Activated naive CD8-positive, alpha-beta T cell treated with anti-CD3 and anti-CD28 coated beads, Interleukin-2, amount 10 ng/mL, durations not matched to agents 7 days and 5 days (primary cell): ENCODE measurements at regions not wholly inside any gene's neighbourhood (a gene's known extent, or its start where the extent isn't known, plus 50 kb on each side); places are given as distances from the start of the nearest gene placed in this dataset.

Source experiments
- ATAC-seq: fragments of 150-1000 bp; cut with Tn5 transposase; one replicate; pipeline ENCODE4 v1.10.0; 2021; ENCODE audit warnings: low read depth, moderate library complexity
- POLR2A ChIA-PET: fragments of 350-600 bp; sonication (Branson Sonifier 250); formaldehyde crosslinking; loops from one replicate; lab custom pipeline; 2021; ENCODE audit warnings: antibody characterized with exemption; lab: Charles Lee
- DNase-seq: peaks from one replicate; pipeline ENCODE4 v3.0.0; 2021
- H3K27ac Mint-ChIP-seq: one replicate; pipeline ENCODE4 v1.8.0; 2022; ENCODE audit warnings: mild to moderate bottlenecking, mixed read lengths
- H3K27me3 Mint-ChIP-seq: one replicate; pipeline ENCODE4 v1.8.0; 2022; ENCODE audit warnings: mild to moderate bottlenecking, moderate library complexity, mixed read lengths
- H3K36me3 Mint-ChIP-seq: one replicate; pipeline ENCODE4 v1.8.0; 2021; ENCODE audit warnings: mild to moderate bottlenecking, mixed read lengths
- H3K4me1 Mint-ChIP-seq: one replicate; pipeline ENCODE4 v1.8.0; 2021; ENCODE audit warnings: mixed read lengths
- H3K4me3 Mint-ChIP-seq: one replicate; pipeline ENCODE4 v1.8.0; 2022; ENCODE audit warnings: mild to moderate bottlenecking, moderate library complexity, mixed read lengths
- H3K9me3 Mint-ChIP-seq: one replicate; pipeline ENCODE4 v1.8.0; 2021; ENCODE audit warnings: mixed read lengths

DNA sequence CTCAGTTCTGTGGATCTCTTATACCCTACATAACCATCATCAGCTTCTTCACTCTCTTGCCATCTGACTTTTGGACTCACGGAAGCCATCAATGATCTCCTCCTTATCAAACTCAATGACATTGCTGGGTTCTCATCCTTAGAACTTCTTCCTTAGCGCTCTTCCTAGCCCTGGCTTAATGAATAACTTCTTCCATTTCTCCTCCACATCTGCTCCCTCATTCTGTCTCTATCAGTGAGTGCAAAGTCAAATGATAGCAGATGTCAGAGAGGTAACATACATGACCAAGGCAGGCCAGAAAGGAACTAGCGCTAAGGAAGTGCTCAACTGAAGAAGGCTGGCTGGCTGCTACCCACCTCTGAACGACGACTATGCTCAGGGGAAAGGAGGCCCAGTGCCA is 449.8 kb downstream of the COG6 start:
- H3K27me3 Mint-ChIP-seq = no peaks in the 10 kb centered on the region
- no peak for DNase-seq

DNA sequence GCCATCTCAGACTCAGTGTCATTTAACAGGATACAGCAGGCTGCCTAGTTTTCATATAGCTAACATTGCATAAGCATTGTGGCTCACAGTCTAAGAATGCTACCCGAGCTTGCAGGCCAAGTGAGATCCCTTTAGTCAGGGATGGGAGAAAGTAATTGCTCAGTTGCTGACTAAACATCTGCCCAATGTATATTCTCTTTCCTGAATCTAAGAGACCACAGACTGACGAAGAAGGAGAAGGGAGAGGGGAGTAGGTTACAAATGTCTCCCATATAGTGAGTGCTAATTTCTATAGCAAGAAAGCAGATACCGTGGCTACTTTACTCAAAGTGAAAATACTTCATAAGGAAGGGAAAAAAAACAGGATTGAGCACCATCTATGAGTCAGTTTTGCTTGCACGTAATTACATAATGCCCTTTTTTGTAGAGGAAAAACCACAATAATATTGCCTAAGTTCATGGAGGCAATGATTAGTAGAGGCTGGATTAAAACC is 453.9 kb downstream of the COG6 start:
- DNase-seq (no peak), ATAC-seq (no peak)
- Mint-ChIP-seq H3K4me1 (peaks cover 4% of the 10 kb centered on the region), H3K9me3 (peaks cover 5% of the 10 kb centered on the region), H3K36me3 (peaks cover 3% of the 10 kb centered on the region), H3K4me3 (no peak overlapping the region), H3K27ac (no peak overlapping the region), H3K27me3 (no peaks in the 10 kb centered on the region)
- POLR2A ChIA-PET = no interaction called here

More for the DNA sequence above, 449.8 kb downstream of the COG6 start:
- POLR2A ChIA-PET = interaction anchor here (0.7 kb wide), 1 partner anchor 23 kb away, joined by 3 read pairs; no protein-coding TSS in a partner anchor
- H3K27ac Mint-ChIP-seq = no peak overlapping the region
- no peak overlapping the region for H3K4me3 Mint-ChIP-seq
- peaks cover 23% of the 10 kb centered on the region for H3K4me1 Mint-ChIP-seq
- H3K36me3 Mint-ChIP-seq = peaks cover 8% of the 10 kb centered on the region
- peaks cover 9% of the 10 kb centered on the region for H3K9me3 Mint-ChIP-seq
- ATAC-seq = no peak

DNA sequence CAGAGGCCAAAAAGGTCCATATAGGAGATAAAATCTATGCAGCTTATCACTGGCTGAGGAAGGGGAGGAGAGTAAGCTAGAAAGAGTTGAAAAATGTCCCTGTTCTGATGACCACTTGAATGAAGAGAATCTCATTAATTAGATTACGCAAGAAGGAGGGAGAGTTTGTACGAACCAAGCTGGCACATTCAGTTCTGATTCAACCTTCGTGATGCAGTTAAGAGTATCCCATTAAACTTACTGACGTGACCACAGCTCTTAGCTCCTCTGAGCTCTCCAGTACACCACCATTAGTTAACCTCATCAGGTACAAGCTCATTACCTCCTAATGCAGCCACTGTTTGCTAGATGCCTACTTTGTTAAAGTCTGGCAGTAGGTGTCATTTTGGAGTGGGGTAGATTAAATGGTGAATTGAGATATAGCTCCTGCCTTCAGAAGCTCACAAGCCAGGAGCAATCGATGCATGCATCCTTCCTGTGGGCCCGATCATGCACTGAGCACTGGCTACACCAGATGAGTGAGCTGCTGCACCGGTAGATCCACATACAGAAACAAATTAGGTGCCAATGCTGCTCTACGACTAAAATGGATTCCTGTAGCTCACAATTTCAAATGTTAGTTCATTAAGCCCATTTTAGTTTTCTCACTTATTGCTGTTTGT is 458.3 kb downstream of the COG6 start:
- Mint-ChIP-seq H3K36me3 (peaks cover 3% of the 10 kb centered on the region), H3K27me3 (no peaks in the 10 kb centered on the region), H3K4me3 (no peak overlapping the region), H3K27ac (no peak overlapping the region), H3K4me1 (peaks cover 9% of the 10 kb centered on the region), H3K9me3 (peaks cover 5% of the 10 kb centered on the region)
- DNase-seq (no peak), ATAC-seq (no peak)
- POLR2A ChIA-PET = no interaction called here

DNA sequence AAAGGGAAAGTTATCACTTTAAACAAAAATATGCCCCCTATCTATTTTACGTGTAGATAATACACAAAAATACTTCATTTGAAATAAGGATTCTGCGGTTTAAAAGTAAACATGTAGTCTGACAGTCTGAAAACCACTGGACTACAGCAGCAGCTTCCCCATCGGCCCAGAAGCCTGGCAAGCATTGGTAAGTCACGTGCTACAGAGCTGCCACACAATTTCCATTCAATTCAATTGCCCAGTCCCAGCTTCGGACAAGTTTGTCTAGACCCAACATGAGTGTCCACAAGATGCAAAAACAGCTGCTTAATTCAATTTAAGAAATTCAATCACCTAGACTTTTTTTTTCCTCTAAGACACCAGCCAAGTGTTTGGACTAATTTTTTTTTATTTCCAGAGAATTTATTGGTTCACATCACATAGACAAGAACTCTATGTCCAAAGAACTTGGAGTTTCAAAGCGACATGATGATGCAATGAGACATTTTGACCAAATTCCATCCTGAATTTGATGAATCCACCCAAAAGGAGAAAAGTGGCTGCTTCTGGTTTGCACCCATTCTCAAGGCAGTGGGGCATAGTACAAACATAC is 458.9 kb downstream of the COG6 start:
- H3K27ac Mint-ChIP-seq = no peak overlapping the region
- H3K27me3 Mint-ChIP-seq = no peaks in the 10 kb centered on the region
- ATAC-seq (no peak), DNase-seq (no peak)
- H3K9me3 Mint-ChIP-seq = peaks cover 7% of the 10 kb centered on the region
- H3K4me3 Mint-ChIP-seq = no peak overlapping the region
- H3K36me3 Mint-ChIP-seq = peaks cover 4% of the 10 kb centered on the region
- H3K4me1 Mint-ChIP-seq = peaks cover 7% of the 10 kb centered on the region
- POLR2A ChIA-PET = no interaction called here

DNA sequence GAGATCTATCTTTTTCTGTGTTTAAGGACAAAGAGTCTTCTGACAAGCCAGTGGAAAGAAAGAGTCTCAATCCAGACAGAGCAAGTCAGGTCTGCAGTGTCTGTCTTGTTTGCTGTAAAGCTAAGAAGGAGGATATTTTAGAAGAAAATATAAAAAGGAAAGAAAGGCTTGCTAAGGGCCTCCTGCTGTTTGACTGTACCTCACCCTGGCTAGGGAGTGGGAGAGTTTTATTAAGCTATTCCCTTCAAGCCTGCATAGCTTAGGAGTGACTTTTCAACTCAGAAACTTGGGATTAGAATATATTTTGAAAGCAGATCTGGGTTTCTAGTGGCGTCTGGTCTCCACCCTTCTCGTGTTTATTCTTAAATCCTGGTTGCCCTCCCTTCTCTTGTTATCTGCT is 460.0 kb downstream of the COG6 start:
- POLR2A ChIA-PET = no interaction called here
- no peak overlapping the region for H3K4me3 Mint-ChIP-seq
- peak overlapping the region; percentile 62 for H3K27ac Mint-ChIP-seq
- no peaks in the 10 kb centered on the region for H3K27me3 Mint-ChIP-seq
- peaks cover 8% of the 10 kb centered on the region for H3K36me3 Mint-ChIP-seq
- peaks cover 8% of the 10 kb centered on the region for H3K9me3 Mint-ChIP-seq
- DNase-seq = no peak
- ATAC-seq = no peak
- peaks cover 6% of the 10 kb centered on the region for H3K4me1 Mint-ChIP-seq

DNA sequence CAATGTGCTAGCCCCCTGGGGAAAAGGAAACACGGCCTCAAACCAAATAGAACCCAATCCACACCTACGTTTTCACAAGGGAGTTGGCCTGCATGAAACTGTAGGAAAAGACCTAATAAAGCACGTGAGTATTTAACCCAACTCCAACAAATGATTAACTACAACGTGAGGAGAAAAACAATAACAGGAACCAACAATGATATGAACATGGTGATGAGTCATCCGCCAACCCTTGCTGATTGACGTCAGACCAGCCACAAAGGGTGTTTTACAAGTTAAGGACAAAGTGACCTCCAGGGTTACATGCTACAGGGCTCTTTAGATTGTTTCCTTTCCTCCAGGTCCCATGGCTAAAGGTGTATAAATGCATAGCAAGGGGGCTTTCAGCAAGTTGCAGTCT is 460.5 kb downstream of the COG6 start:
- Mint-ChIP-seq H3K4me1 (peaks cover 6% of the 10 kb centered on the region), H3K36me3 (peaks cover 7% of the 10 kb centered on the region), H3K27me3 (no peaks in the 10 kb centered on the region), H3K4me3 (no peak overlapping the region), H3K27ac (peak overlapping the region; percentile 62), H3K9me3 (peaks cover 7% of the 10 kb centered on the region)
- POLR2A ChIA-PET = no interaction called here
- no peak for DNase-seq
- no peak for ATAC-seq

DNA sequence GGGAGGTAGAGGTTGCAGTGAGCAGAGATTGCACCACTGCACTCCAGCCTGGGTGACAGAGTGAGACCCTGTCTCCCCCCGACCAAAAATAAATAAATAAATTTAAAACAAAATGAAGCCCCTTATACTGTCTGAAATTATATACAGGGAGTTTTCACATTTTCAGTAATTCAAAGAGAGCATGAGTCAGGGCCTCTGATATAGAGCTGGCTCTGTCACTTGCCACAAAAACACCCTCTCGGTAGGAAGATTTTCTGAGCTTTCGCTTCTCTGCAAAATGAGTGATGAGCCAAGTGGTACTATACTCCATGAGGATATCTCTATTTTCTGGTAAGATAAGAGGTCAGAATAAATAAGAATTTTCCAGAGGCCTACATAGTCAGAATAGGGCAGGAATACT is 462.9 kb downstream of the COG6 start:
- Mint-ChIP-seq H3K9me3 (peaks cover 7% of the 10 kb centered on the region), H3K36me3 (peaks cover 7% of the 10 kb centered on the region), H3K4me1 (peaks cover 6% of the 10 kb centered on the region), H3K27me3 (no peaks in the 10 kb centered on the region), H3K4me3 (no peak overlapping the region), H3K27ac (no peak overlapping the region)
- ATAC-seq (no peak), DNase-seq (no peak)
- POLR2A ChIA-PET = no interaction called here

DNA sequence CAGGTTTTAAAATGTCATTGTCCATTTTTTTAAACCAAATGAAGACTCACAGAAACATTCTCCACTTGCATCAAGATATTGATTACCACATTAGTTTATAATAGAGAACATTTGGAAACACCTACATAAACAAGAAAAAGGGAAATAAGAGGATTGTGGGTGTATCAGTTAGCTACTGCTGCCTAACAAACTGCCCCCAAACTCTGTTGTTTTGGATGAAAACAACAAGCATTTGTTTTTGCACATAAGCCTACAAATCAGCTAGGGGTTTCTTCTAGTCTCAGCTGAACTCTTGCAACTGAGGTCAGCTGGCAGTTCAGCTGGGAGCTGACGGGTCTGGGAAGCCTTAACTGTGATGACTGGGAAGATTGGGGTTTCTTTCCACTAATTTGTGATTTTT is 464.4 kb downstream of the COG6 start:
- no peak for DNase-seq
- Mint-ChIP-seq H3K27ac (no peak overlapping the region), H3K9me3 (peaks cover 7% of the 10 kb centered on the region), H3K27me3 (no peaks in the 10 kb centered on the region), H3K36me3 (peaks cover 7% of the 10 kb centered on the region), H3K4me3 (no peak overlapping the region), H3K4me1 (peaks cover 6% of the 10 kb centered on the region)
- POLR2A ChIA-PET = no interaction called here
- ATAC-seq = no peak

DNA sequence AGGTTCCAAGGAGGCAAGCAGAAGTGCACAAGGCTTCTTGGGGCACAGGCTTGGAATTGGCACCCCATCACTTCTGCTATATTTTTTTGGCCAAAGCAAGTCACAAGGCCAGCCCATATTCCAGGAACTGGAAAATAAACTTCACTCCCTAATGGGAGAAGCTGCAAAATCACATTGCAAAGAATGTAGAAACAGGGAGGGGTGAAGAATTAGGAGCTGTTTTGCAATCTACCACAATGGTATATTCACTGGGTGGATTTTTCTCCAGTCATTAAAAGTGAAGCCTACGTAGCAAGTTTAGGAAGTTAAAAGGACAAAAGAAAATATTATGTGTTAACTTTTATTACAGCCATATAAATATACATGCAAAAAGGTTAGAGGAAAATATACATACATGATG is 464.8 kb downstream of the COG6 start:
- DNase-seq = no peak
- ATAC-seq = no peak
- H3K27ac Mint-ChIP-seq = no peak overlapping the region
- POLR2A ChIA-PET = no interaction called here
- peaks cover 6% of the 10 kb centered on the region for H3K4me1 Mint-ChIP-seq
- H3K27me3 Mint-ChIP-seq = no peaks in the 10 kb centered on the region
- H3K9me3 Mint-ChIP-seq = peaks cover 7% of the 10 kb centered on the region
- no peak overlapping the region for H3K4me3 Mint-ChIP-seq
- H3K36me3 Mint-ChIP-seq = peaks cover 7% of the 10 kb centered on the region

DNA sequence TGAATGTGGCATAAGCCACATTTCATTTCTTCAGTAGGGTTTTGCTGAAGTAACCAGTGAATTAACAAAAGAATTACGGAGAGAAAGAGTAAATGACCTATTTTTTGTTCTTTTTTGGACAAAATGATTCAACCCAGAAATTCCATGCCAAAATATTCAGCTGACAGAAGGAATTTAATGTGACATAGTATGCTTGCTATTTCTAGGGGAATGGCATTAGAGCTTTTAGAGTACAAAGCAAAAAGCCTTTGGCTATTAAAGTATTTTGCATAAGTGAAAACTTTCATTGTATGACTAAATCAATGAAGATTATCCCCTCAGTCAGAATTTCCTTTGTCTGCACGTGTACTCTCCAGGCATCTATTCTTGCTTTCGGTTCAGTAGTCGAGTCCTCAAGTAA is 465.3 kb downstream of the COG6 start:
- ATAC-seq = no peak
- Mint-ChIP-seq H3K36me3 (peaks cover 7% of the 10 kb centered on the region), H3K27me3 (no peaks in the 10 kb centered on the region), H3K27ac (no peak overlapping the region), H3K9me3 (peaks cover 7% of the 10 kb centered on the region), H3K4me1 (peaks cover 4% of the 10 kb centered on the region), H3K4me3 (no peak overlapping the region)
- no peak for DNase-seq
- POLR2A ChIA-PET = no interaction called here

DNA sequence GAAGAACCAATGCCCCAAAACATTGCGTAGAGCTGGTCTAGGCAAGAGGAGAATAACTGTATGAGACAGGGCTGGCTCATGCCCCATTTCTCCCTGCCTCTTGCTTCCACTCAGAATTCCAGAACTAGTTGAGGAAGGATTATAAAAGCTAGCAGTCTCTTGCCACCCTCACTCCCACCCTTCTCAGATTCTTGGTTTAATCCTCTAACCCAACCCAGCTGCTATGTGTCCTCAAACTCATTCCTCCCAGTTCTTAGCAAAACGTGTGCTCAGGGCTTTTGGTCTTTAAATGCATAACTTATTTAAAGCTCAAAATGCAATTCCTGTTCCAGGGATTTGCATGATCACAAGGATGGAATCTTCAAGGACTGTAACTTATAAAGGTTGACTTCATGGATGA is 466.3 kb downstream of the COG6 start:
- Mint-ChIP-seq H3K27me3 (no peaks in the 10 kb centered on the region), H3K27ac (no peak overlapping the region), H3K36me3 (peaks cover 7% of the 10 kb centered on the region), H3K4me1 (peaks cover 7% of the 10 kb centered on the region), H3K9me3 (peaks cover 7% of the 10 kb centered on the region), H3K4me3 (no peak overlapping the region)
- DNase-seq (no peak), ATAC-seq (no peak)
- POLR2A ChIA-PET = no interaction called here

DNA sequence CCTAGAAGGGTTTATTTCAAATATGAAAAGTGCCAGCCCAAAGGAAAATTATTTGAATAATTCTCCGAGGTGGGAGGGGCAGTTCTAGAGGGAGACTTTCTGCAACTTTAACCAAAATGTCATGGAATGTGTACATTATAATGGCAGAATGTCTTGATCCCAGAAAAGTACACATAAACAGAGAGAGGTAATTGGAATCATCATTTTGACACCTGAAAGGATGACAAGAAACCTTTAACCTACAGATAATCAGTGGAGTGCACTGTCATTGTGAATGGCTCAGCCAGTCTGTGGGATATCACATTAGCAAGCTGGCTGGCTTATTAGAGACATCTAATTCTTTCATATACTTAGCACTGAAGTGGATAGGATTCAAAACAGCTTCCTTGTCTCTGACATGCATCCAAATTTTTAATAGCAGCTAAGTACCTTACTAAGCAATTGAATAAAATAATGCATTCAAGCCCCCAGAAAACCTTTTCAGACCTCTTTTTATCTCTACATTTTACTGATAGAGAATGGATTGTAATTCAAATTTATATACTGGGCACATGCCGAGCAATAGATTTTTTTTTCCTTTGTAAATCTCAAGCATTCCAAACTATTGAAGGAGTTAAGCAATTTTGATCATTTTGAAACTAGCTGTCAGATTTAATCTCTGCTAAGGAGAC is 468.6 kb downstream of the COG6 start:
- POLR2A ChIA-PET = no interaction called here
- DNase-seq = no peak
- Mint-ChIP-seq H3K27me3 (no peaks in the 10 kb centered on the region), H3K4me3 (no peak overlapping the region), H3K36me3 (peaks cover 8% of the 10 kb centered on the region), H3K4me1 (peaks cover 21% of the 10 kb centered on the region), H3K27ac (no peak overlapping the region), H3K9me3 (peaks cover 8% of the 10 kb centered on the region)
- ATAC-seq = no peak

DNA sequence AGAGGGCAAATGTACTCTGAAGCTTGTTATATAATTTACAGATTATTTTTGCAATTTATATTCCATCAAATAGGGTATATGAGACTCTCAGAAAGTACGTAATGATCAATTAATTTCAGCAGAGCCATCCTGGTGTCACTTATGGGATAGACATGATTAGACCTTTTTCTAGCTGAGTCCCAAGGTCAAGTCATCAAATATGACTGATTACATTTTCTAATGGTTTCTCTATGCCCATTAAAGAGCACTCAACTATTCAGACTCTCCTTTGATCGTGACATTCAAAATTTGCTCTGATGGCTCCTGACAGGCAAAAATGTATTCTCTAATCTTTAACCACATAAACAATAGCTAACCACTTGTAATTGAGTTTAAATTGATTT is 469.2 kb downstream of the COG6 start:
- Mint-ChIP-seq H3K36me3 (peaks cover 7% of the 10 kb centered on the region), H3K27me3 (no peaks in the 10 kb centered on the region), H3K27ac (no peak overlapping the region), H3K4me3 (no peak overlapping the region), H3K9me3 (peaks cover 4% of the 10 kb centered on the region), H3K4me1 (peaks cover 24% of the 10 kb centered on the region)
- POLR2A ChIA-PET = no interaction called here
- ATAC-seq (no peak), DNase-seq (no peak)

DNA sequence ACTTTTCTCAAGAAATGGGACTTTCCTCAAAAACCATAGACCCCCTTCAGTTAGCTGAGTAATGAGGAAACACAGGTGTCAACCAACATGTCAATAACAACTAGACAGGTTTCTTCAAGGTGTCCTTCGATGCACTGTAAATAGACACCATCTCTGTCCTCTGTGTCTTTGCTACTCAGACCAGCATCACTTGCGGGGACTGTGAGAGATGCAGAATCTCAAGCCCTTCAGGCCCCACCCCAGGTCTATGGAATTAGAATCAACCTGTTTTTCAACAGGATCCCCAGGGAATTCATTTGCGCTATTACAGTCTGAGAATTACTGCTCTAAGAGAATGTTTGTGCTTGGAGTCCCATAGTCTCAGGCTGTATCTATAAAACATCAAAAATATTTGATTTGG is 469.9 kb downstream of the COG6 start:
- Mint-ChIP-seq H3K4me1 (peaks cover 29% of the 10 kb centered on the region), H3K27me3 (no peaks in the 10 kb centered on the region), H3K36me3 (peaks cover 8% of the 10 kb centered on the region), H3K9me3 (peaks cover 6% of the 10 kb centered on the region), H3K4me3 (no peak overlapping the region), H3K27ac (no peak overlapping the region)
- ATAC-seq (no peak), DNase-seq (no peak)
- POLR2A ChIA-PET = no interaction called here
